SH-SY5Y (cell line): ENCODE measurements at regions not wholly inside any gene's neighbourhood (a gene's known extent, or its start where the extent isn't known, plus 50 kb on each side); places are given as distances from the start of the nearest gene placed in this dataset.

Source experiments
- GATA2 ChIP-seq: IDR thresholded peaks from 2 replicates; pipeline ENCODE4 v1.6.1; 2011; ENCODE audit warnings: mild to moderate bottlenecking, low read depth, low read length
- GATA3 ChIP-seq: IDR thresholded peaks from 2 replicates; pipeline ENCODE4 v1.6.1; 2011; ENCODE audit warnings: low read depth, mild to moderate bottlenecking, low read length, moderate library complexity

DNA sequence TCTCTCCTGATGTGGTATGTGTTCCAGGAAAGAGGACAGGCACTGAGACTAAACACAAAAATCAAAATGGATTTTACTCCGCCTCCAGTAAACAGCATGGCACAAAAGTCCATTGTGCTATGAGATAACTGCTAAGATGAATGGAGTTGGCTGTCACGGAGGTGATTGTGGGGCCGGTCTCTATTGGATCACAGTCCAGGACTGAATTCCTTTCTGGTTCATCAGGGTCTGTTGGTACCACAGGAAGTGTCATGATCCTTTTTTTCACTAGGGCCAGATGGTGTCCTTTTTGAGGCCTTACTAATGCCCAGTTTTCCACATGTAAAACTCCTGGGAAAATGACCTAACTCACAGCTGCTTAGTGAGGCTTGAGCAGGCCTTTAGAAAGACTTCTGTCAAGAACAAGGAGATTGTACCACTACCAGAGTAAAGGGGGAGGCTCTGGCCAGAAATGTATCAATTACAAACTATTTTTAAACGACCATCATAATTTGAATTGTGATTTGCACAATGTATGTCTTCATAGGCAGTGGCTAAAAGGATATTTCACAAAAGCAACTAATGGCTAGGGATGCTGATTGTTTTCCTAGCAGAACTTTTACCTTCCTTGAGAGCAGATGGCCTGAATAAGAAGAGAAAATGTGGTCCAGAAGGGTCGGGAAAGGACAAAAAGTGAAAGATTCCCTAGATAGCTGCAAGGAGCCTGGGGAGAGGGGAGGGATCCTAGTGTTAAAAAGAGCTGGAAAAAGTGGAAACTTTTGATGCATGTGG is 192.2 kb upstream of the POU3F2 start:
- TF ChIP-seq GATA2 = no peak
- no peak for TF ChIP-seq GATA3

- TF ChIP-seq GATA2 (no peak), GATA3 (no peak)
Measured at GRCh38 chr6:98644063-98644462, 190.3 kb upstream of the POU3F2 start.

DNA sequence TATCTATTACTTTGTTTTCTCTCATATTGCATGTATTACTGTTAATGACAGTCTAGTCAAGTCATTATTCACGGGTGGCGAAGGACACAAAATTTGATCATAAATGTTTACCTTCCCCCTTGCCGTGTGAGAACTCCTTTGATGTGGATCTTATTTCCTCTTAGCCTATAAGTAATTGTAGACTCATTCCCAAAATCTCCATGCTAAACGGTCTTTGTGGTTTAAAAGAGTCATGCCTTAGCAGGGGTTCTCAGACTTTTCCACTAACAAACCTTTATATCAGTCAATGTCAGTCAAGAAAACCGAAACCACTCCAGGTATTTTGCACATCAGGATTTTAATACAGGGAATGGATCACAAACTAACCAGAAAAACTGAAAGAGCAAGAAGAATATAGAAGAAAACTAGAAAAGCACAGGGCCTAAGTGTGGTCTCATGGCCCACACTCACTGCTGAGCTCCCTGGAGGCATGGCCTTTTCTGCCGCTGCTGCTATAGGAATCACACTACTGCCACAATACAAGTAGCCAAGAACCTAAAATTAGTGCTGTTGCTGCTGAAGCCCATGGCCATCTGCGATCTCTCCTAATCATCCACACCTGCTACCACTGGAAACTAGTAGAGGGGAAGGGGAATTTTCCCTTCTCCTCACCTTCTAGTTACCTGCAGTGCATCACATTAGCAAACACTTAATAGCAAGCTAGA is 186.0 kb upstream of the POU3F2 start:
- no peak for TF ChIP-seq GATA3
- TF ChIP-seq GATA2 = no peak

DNA sequence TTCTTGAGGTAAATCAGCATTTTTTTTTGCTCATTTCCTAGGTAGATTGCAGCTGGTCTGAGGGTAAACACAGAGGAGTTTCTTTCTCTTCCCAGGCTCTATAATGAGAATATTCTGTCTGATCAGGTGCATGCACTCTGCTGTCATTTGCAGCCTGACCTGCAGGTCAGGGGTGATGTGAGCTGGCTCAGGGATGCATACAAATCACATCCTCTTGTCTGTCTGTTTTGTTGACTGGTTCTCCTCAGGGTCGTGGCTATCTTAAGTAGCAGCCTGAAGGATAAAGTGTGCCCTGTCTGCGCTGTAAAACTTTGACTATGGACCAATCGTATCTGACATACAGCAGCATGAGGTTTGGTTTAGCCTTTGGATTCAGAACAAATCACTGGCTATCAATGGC is 183.4 kb upstream of the POU3F2 start:
- no peak for TF ChIP-seq GATA2
- TF ChIP-seq GATA3 = no peak

DNA sequence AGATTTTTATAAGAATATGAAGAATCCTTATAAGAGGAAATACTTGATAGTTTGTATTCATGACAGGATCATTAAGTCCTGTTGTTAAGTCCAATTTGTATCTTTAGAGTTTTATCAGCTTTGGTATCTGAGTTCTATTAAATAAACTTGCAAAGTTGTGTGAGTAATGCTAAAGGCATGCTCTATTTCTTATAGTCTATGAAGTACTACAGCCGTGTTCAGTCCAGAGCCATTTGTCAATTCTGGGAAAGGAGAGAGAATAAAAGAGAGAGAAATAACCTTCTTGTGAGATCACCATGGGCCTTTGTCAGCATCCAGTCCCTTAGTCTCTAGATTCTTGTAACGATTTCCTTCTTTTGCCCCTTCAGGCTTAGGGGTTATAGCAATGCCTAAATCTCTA is 181.2 kb upstream of the POU3F2 start:
- TF ChIP-seq GATA2 (no peak), GATA3 (no peak)

DNA sequence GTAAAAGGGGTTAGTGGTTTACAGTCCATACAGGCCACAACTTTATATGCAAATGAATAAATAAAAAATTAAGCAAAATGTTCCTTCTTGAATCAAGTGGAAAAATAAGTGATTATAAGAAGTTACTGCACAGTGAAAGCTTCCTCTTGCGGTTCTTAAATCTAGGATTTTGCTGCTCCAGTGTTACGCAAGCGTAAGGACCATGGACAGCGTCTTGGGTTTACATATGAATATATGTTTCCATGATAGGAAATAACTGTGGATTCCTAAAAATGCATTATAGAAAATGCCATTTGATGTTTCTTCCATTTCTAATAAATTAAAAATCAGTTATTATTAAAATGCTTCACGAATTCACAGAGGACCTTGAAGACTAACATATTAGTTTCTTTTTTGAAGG is 176.6 kb upstream of the POU3F2 start:
- no peak for TF ChIP-seq GATA2
- TF ChIP-seq GATA3 = no peak

- TF ChIP-seq GATA2 = no peak
- TF ChIP-seq GATA3 = no peak
Measured at GRCh38 chr6:98669371-98669770, 165.0 kb upstream of the POU3F2 start.

- no peak for TF ChIP-seq GATA2
- no peak for TF ChIP-seq GATA3
Measured at GRCh38 chr6:98670045-98670746, 164.2 kb upstream of the POU3F2 start.

DNA sequence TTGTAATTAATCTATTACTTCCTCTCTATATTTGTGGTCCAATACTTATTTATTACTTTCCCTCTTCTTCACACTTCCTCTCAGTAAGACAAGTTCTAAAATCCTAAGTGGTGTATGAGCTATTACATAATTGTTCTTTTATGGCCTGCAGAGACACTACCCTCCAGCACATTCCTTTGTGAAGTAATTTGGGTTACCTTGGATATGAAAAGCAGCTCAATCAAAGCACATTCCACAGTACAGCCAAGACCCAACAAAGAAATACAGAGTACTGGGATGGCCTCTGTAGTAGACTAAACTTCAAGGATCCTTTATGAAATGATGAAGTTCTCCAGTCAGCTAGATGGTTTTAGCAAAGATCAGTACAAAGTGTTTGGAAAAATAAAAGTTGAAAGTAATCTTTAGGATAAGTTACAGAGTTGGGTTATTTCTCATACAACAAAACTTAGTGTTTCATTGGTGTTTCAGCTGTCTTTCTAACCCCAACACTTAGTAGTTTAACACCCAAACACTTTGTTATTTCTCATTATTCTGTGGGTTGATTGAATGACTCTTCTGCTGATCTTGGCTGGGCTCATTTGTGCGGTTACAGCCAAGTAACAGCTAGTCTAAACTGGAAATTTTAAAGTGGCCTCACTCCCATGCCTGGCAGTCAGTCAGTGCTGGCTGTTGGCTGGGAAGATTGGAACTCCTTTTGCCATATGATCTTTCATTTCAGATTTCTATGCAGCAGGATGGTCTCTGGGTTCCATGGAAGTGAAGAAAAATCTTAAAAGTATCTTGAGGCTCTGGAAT is 161.5 kb upstream of the POU3F2 start:
- no peak for TF ChIP-seq GATA2
- no peak for TF ChIP-seq GATA3

DNA sequence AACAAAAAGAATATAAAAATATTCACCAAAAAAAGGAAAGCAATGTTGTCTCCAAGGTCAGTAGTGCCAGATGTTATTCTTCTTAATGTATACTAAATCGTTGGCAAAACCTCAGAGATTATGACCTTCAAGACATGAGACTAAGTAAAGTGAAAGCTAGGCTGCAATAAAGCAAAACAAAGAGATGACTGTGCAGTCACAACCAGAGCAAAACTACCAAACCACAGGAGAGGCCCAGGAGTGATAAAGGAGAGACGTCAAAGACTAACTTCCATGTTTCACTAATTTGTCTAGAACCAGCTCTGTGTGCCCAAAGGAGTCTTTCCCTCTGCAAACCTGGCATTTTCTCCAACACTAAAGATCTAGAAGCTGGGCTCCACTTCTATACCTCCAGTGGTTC is 155.9 kb upstream of the POU3F2 start:
- TF ChIP-seq GATA3 = no peak

- TF ChIP-seq GATA3 = no peak
- TF ChIP-seq GATA2 = no peak
Measured at GRCh38 chr6:98686008-98686601, 148.3 kb upstream of the POU3F2 start.

DNA sequence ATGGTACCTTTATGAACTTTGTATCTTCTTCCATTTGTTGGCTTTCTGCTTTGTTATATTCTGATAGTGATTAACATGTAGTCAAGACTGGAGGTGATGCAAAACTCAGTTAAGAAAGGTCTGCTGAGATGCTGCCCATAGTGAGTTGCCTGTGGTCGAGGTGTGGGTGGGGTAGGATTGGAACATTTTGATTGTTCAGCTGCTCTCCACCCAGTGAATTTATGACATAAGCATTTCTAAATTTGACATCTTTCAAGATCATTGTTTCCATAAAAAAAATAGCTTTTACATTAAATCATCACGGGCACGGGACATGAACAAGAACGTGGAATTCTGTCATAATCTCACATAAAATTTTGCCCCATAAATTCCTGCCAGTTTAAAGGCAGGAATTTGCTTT is 146.6 kb upstream of the POU3F2 start:
- TF ChIP-seq GATA2 (no peak), GATA3 (no peak)

DNA sequence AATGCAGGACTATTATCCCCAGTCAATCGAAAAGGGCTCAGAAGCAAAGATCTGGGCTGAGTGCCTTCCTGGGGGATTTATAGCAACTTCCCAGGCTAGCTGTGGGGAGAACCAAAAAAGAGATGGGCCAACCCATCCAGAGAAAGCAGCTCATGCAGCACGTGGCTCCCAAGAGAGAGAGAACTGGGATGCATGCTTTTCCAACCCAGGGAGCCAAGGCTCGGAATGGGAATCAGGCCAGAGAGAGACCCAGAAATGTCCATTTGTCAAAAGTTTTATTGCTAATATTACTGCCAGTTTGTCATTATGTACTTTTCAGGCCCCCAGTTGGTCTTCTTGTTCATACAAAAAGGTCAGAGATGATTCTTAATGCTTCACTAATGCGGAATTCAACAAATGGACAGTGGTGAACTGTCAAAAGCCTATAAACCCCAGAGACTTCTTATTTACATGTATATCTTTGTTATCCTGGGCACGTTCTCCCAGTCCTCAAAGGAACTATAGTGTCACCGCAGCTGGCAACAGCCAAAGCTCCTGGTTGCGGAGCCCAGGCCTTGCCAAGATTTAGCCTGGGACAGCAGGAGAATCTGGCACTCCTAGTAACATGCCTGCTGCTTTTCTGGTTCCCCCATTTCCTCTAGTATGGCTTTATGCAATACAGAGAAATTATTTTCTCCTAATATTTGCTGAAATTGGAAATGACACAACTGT is 139.1 kb upstream of the POU3F2 start:
- TF ChIP-seq GATA3 = no peak
- no peak for TF ChIP-seq GATA2
